Tibial artery (tissue), 4 donors: ENCODE measurements at regions not wholly inside any gene's neighbourhood (a gene's known extent, or its start where the extent isn't known, plus 50 kb on each side); places are given as distances from the start of the nearest gene placed in this dataset.

Source experiments
- DNase-seq, 2 donors: peaks; one replicate each; pipeline ENCODE4 v3.0.0-alpha.2; 2019
- H3K27ac ChIP-seq, 2 donors: fragments of 200-600 bp; sonication (generic) in 1 of 2; 1 replicate in 1 of 2; 2 replicates in 1 of 2; pipeline ENCODE4 v1.5.1; 2018 to 2019; ENCODE audit warnings: mild to moderate bottlenecking in 1 of 2
- H3K27me3 ChIP-seq, 2 donors: fragments of 200-600 bp; sonication (generic) in 1 of 2; one replicate each; pipeline versions ENCODE4 v1.5.1 to v1.6.0; 2016 to 2019
- H3K36me3 ChIP-seq, 3 donors: fragments of 200-600 bp; sonication (generic) in 2 of 3; one replicate each; pipeline ENCODE4 v1.5.1; 2016 to 2019; ENCODE audit warnings: mild to moderate bottlenecking in 2 of 3
- H3K4me1 ChIP-seq, 4 donors: fragments of 200-600 bp; sonication (generic) in 2 of 4; 1 replicate in 3 of 4; 2 replicates in 1 of 4; pipeline ENCODE4 v1.5.1; 2016 to 2019
- H3K4me3 ChIP-seq, 2 donors: fragments of 200-600 bp; sonication (generic) in 1 of 2; 1 replicate in 1 of 2; 2 replicates in 1 of 2; pipeline ENCODE4 v1.5.1; 2018 to 2019; ENCODE audit warnings: mild to moderate bottlenecking in 2 of 2
- H3K9me3 ChIP-seq, 3 donors: fragments of 200-600 bp; sonication (generic) in 1 of 3; one replicate each; pipeline ENCODE4 v1.5.1; 2016 to 2019
- CTCF ChIP-seq, 2 experiments: fragments of 200-600 bp in 1 of 2; fragments of 450-650 bp in 1 of 2; IDR thresholded peaks; one replicate each; pipeline ENCODE4 v1.5.1; 2017 to 2019; ENCODE audit warnings: antibody characterized with exemption in 2 of 2, mild to moderate bottlenecking in 1 of 2, moderate library complexity in 1 of 2
- intact Hi-C: fragments of 100-400 bp; cut with DNase I; formaldehyde crosslinking; loops from one replicate; pipeline ENCODE4 v1.15.0; 2023; ENCODE audit warnings: low total_unique reads

GRCh38 chr6:141259807-141260206 is 872.9 kb upstream of the GJE1 start:
- Histone ChIP-seq H3K36me3 (no peaks in the 10 kb centered on the region), H3K27ac (no peak overlapping the region), H3K27me3 (no peaks in the 10 kb centered on the region), H3K4me1 (peaks cover 0 to 4% (median 0%) of the 10 kb centered on the region in 4 donors), H3K9me3 (no peaks in the 10 kb centered on the region), H3K4me3 (no peak overlapping the region)
- intact Hi-C loops, result no loop called here
- no peak for TF ChIP-seq CTCF (IDR thresholded peaks at IDR 0.05)
- no peak for DNase-seq

DNA sequence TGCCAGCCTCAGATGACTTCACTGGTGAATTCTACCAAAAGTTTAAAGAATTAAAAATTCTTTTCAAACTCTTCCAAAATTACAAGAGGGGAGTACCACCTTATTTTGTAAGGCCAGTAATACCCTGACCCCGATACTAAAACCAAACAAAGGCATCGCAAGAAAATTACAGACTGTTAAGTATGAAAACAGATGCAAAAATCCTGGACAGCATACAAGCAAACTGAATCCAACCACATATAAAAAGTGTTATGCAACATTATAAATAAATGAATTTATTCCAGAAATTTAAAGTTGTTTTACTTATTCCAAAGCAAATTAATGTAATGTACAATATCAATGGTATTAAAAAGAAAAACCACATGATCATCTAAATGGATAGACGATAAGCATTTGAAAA is 873.6 kb upstream of the GJE1 start:
- no peak for DNase-seq
- intact Hi-C loops, result no loop called here
- Histone ChIP-seq H3K9me3 (no peaks in the 10 kb centered on the region), H3K27ac (no peak overlapping the region), H3K4me1 (peaks cover 0 to 11% (median 3%) of the 10 kb centered on the region in 4 donors), H3K27me3 (no peaks in the 10 kb centered on the region), H3K36me3 (no peaks in the 10 kb centered on the region), H3K4me3 (no peak overlapping the region)
- no peak for TF ChIP-seq CTCF (IDR thresholded peaks at IDR 0.05)

DNA sequence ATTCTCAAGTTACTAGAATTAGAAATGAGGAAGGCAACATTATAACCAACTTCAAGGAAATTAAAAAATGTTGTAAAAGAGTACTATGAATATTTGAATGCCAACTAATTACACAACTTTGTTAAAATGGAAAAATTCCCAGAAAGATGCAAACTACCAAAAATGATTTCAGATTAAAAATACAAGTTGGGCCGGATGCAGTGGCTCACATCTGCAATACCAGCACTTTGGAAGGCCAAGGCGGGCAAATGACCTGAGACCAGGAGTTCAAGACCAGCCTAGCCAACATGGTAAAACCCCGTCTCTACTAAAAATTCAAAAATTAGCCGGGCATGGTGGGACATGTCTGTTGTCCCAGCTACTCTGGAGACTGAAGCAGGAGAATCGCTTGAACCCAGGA is 874.2 kb upstream of the GJE1 start:
- no peak for DNase-seq
- intact Hi-C loops, result no loop called here
- Histone ChIP-seq H3K9me3 (no peaks in the 10 kb centered on the region), H3K36me3 (no peaks in the 10 kb centered on the region), H3K4me1 (peaks cover 0 to 17% (median 8%) of the 10 kb centered on the region in 4 donors), H3K27ac (no peak overlapping the region), H3K27me3 (no peaks in the 10 kb centered on the region), H3K4me3 (no peak overlapping the region)
- TF ChIP-seq CTCF (IDR thresholded peaks at IDR 0.05), result no peak

DNA sequence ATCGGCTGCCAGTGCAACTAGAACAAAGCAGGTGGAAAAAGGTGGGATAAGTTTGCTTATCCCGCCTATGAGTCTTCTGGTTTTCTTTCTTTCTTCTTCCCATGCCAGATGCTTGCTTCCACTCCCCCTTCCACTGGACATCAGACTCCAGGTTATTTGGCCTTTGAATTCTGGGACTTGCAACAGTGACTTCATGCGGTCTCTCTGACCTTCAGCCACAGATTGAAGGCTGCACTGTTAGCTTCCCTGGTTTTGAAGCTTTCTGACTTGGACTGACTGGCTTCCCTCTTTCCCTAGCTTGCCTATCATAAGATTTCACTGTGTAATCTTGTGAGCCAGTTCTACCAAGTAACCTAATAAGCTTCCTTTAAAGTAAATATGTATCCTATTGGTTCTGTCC is 878.4 kb upstream of the GJE1 start:
- Histone ChIP-seq H3K27me3 (no peaks in the 10 kb centered on the region), H3K4me3 (no peak overlapping the region), H3K4me1 (peaks cover 0 to 36% (median 8%) of the 10 kb centered on the region in 4 donors), H3K9me3 (no peaks in the 10 kb centered on the region), H3K27ac (peak overlapping the region; percentile 57 to 67), H3K36me3 (no peaks in the 10 kb centered on the region)
- intact Hi-C loops, result no loop called here
- TF ChIP-seq CTCF (IDR thresholded peaks at IDR 0.05), result no peak
- no peak for DNase-seq

DNA sequence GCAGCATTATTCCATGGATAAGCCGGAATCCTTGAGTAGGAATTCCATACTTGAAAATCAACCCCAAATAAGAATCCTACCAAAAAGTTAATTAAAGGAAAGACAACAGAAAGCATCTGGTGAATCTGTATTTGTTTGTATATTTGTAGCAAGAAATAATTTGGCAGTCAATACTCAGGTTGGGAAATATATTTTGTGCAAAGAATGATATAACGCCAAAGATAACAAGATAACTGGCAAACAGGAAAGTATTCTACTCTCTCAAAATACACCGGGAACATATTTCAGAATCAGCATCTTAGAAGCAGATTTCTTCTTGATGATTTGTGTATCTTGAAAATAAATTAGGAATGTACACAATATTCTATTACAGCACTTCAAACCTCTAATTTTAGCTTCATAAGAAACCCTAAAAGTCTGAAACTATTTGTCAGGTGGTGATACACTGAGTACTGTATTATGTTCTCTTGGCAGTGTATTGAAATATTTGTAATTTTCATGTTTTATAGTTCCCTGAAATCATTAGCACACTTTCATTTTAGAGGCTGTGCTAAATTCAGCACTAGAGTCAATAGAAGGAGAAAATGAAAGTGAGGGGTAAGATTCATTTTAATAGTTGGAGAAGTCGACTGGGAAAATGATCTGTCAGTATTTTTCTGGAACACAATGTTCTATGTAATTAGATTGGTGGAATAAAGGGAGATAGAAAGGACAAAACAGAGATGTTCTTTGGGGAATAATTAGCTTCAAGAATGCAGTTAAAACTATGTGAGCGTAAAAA is 879.7 kb upstream of the GJE1 start:
- Histone ChIP-seq H3K4me3 (peak overlapping the region; percentile 15 to 23), H3K27me3 (no peaks in the 10 kb centered on the region), H3K9me3 (no peaks in the 10 kb centered on the region), H3K36me3 (no peaks in the 10 kb centered on the region), H3K27ac (peak overlapping the region; percentile 57 to 67), H3K4me1 (peaks cover 0 to 42% (median 8%) of the 10 kb centered on the region in 4 donors)
- DNase-seq, result no peak
- intact Hi-C loops, result no loop called here
- TF ChIP-seq CTCF (IDR thresholded peaks at IDR 0.05), result no peak
